HG02938 (cell line): ENCODE measurements at regions not wholly inside any gene's neighbourhood (a gene's known extent, or its start where the extent isn't known, plus 50 kb on each side); places are given as distances from the start of the nearest gene placed in this dataset.

Source experiments
- ATAC-seq: cut with Tn5 transposase; IDR thresholded peaks from one replicate; pipeline ENCODE4 v1.9.1; 2021; ENCODE audit warnings: mild to moderate bottlenecking, moderate library complexity; ENCODE audit not compliant: unreplicated experiment

GRCh38 chr9:107064378-107064777 lies 201.4 kb downstream of the ZNF462 start:
- no peak for ATAC-seq

- no peak for ATAC-seq
These were observed 202.6 kb downstream of the ZNF462 start for GRCh38 chr9:107065549-107065948.

- ATAC-seq, result no peak
These were observed 204.9 kb downstream of the ZNF462 start for GRCh38 chr9:107067739-107068416.

- ATAC-seq, result no peak
These were observed 205.6 kb downstream of the ZNF462 start for GRCh38 chr9:107068581-107068980.

GRCh38 chr9:107070586-107070985 lies 207.6 kb downstream of the ZNF462 start:
- no peak for ATAC-seq

GRCh38 chr9:107078061-107078460 lies 205.0 kb upstream of the RAD23B start:
- no peak for ATAC-seq

- ATAC-seq, result no peak
These were observed 203.5 kb upstream of the RAD23B start for GRCh38 chr9:107079589-107079988.

GRCh38 chr9:107080130-107080529 lies 202.9 kb upstream of the RAD23B start:
- ATAC-seq, result no peak

GRCh38 chr9:107086460-107086859 lies 196.6 kb upstream of the RAD23B start:
- no peak for ATAC-seq

- no peak for ATAC-seq
These were observed 195.9 kb upstream of the RAD23B start for GRCh38 chr9:107087222-107087621.

GRCh38 chr9:107090218-107090617 lies 192.9 kb upstream of the RAD23B start:
- ATAC-seq, result no peak

- no peak for ATAC-seq
These were observed 189.6 kb upstream of the RAD23B start for GRCh38 chr9:107093365-107094060.

- no peak for ATAC-seq
These were observed 188.7 kb upstream of the RAD23B start for GRCh38 chr9:107094370-107094769.

GRCh38 chr9:107100591-107100990 lies 182.5 kb upstream of the RAD23B start:
- no peak for ATAC-seq

GRCh38 chr9:107102011-107102410 lies 181.1 kb upstream of the RAD23B start:
- no peak for ATAC-seq

- ATAC-seq, result no peak
These were observed 179.5 kb upstream of the RAD23B start for GRCh38 chr9:107103621-107104020.

GRCh38 chr9:107105784-107106183 lies 177.3 kb upstream of the RAD23B start:
- ATAC-seq, result no peak

GRCh38 chr9:107106416-107106815 lies 176.7 kb upstream of the RAD23B start:
- ATAC-seq, result no peak

- ATAC-seq, result no peak
These were observed 174.5 kb upstream of the RAD23B start for GRCh38 chr9:107108342-107109130.

- no peak for ATAC-seq
These were observed 173.8 kb upstream of the RAD23B start for GRCh38 chr9:107109324-107109723.

GRCh38 chr9:107110153-107110552 lies 172.9 kb upstream of the RAD23B start:
- ATAC-seq, result no peak

- ATAC-seq, result peak; percentile 94
These were observed 170.3 kb upstream of the RAD23B start for GRCh38 chr9:107112707-107113243.
